ENCODE measurements at regions not wholly inside any gene's neighbourhood (a gene's known extent, or its start where the extent isn't known, plus 50 kb on each side); places are given as distances from the start of the nearest gene placed in this dataset.

DNA sequence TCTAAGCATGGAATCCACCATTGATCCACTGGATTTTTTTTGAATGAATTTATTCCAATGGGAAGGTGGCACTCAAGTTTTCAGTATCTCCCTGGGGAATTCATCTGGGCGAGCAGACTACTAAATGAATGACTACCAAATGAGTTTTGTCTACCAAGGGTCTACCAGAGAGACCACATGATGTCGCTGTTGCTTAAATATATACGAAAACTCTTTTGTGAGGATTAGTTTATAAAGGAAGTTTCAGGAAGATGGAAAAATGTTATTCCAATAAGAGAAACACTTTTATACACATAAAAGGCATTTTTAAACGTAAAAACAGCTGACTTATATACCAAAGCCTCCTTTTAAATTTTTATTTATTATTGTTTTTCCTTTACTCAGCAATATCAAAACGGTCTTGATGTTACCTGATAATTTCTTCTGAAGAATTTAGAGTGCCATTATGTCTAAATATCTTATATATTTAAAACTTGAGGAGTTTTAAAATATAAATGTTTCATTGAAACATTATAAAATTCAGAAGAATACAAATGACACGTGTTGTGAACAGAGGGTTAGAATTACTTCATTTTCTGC lies 139.7 kb downstream of the HRH4 start:
- Histone ChIP-seq H3K4me1 (ENCODE audit: insufficient read depth, low read length, poor library complexity, severe bottlenecking) (no peaks in the 10 kb centered on the region), H3F3A (ENCODE audit: low read depth) (no peaks in the 10 kb centered on the region), H3K79me2 (ENCODE audit: insufficient read depth, low read length) (no peaks in the 10 kb centered on the region), H4K20me1 (ENCODE audit: insufficient read depth, low read length, poor library complexity, severe bottlenecking) (no peaks in the 10 kb centered on the region), H3K9ac (ENCODE audit: low read depth, low read length, poor library complexity, severe bottlenecking) (no peak overlapping the region), H3K4me3 (ENCODE audit: low read length, poor library complexity, severe bottlenecking) (no peak overlapping the region), H3K4me2 (ENCODE audit: low read depth, low read length, poor library complexity, severe bottlenecking) (no peak overlapping the region), H2AFZ (ENCODE audit: low read length) (no peak overlapping the region), H3K9me2 (replicated peaks; ENCODE audit: low read depth, low read length) (no peaks in the 10 kb centered on the region), H3K27me3 (ENCODE audit: insufficient read depth, low read length, poor library complexity, severe bottlenecking) (no peaks in the 10 kb centered on the region), H3K36me3 (ENCODE audit: insufficient read depth, low read length) (no peaks in the 10 kb centered on the region), H3K9me3 (ENCODE audit: insufficient read depth, low read depth, low read length) (no peaks in the 10 kb centered on the region)
- TF ChIP-seq, protein P1, sequence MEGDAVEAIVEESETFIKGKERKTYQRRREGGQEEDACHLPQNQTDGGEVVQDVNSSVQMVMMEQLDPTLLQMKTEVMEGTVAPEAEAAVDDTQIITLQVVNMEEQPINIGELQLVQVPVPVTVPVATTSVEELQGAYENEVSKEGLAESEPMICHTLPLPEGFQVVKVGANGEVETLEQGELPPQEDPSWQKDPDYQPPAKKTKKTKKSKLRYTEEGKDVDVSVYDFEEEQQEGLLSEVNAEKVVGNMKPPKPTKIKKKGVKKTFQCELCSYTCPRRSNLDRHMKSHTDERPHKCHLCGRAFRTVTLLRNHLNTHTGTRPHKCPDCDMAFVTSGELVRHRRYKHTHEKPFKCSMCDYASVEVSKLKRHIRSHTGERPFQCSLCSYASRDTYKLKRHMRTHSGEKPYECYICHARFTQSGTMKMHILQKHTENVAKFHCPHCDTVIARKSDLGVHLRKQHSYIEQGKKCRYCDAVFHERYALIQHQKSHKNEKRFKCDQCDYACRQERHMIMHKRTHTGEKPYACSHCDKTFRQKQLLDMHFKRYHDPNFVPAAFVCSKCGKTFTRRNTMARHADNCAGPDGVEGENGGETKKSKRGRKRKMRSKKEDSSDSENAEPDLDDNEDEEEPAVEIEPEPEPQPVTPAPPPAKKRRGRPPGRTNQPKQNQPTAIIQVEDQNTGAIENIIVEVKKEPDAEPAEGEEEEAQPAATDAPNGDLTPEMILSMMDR (conservative IDR thresholded peaks at IDR 0.05; ENCODE audit: low read length), result peak; percentile 88
- no peak for TF ChIP-seq EZH2phosphoT487 (IDR thresholded peaks at IDR 0.05; ENCODE audit: borderline replicate concordance)

DNA sequence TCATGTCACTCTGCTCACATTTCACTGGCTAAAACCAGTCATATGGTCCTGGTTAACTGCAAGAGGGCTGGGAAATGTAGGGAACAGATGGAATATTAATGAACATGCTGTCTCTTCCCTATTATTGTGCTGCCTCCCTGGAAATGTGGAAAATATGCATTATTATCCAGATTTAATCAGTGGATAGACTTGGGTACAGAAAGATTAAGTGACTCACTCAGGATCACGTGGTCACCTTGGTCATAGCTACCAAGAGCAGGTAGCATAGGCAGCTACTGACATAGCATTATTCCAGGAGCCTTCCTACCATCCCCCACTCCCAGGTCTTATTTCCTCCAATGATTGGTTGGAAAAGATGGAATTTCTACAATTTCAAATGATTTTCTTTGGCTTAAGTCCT lies 141.1 kb downstream of the HRH4 start:
- Histone ChIP-seq H3K9me3 (ENCODE audit: insufficient read depth, low read depth, low read length) (no peaks in the 10 kb centered on the region), H3K9me2 (replicated peaks; ENCODE audit: low read depth, low read length) (no peaks in the 10 kb centered on the region), H3K79me2 (ENCODE audit: insufficient read depth, low read length) (no peaks in the 10 kb centered on the region), H3K4me3 (ENCODE audit: low read length, poor library complexity, severe bottlenecking) (no peak overlapping the region), H3K9ac (ENCODE audit: low read depth, low read length, poor library complexity, severe bottlenecking) (no peak overlapping the region), H3K4me1 (ENCODE audit: insufficient read depth, low read length, poor library complexity, severe bottlenecking) (no peaks in the 10 kb centered on the region), H3K36me3 (ENCODE audit: insufficient read depth, low read length) (no peaks in the 10 kb centered on the region), H4K20me1 (ENCODE audit: insufficient read depth, low read length, poor library complexity, severe bottlenecking) (no peaks in the 10 kb centered on the region), H3K27me3 (ENCODE audit: insufficient read depth, low read length, poor library complexity, severe bottlenecking) (no peaks in the 10 kb centered on the region), H2AFZ (ENCODE audit: low read length) (no peak overlapping the region), H3K4me2 (ENCODE audit: low read depth, low read length, poor library complexity, severe bottlenecking) (no peak overlapping the region), H3F3A (ENCODE audit: low read depth) (no peaks in the 10 kb centered on the region)
- TF ChIP-seq EZH2phosphoT487 (IDR thresholded peaks at IDR 0.05; ENCODE audit: borderline replicate concordance), result no peak
- TF ChIP-seq, protein P1 (conservative IDR thresholded peaks at IDR 0.05; ENCODE audit: low read length), result no peak

DNA sequence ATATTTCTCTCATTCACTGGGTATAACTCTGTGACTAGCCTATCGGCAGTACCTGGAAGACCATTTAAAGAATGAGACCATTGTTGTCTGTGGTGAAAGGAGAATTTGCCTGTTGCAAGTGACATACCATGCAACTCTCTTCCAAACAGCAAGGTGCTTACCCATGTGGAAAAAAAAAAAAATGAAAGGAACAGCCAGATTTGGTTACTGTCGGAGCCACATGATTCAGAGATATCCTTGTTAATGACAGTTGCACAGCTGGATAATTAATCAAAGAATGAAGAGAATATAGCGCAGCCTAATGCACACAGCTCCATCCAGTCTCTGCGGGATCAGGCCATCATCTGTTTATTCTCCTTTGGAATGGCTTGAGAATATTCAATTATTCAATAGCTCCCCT lies 141.8 kb downstream of the HRH4 start:
- H3K9ac ChIP-seq (ENCODE audit: low read depth, low read length, poor library complexity, severe bottlenecking), result no peak overlapping the region
- TF ChIP-seq, protein P1 (conservative IDR thresholded peaks at IDR 0.05; ENCODE audit: low read length), result no peak
- TF ChIP-seq EZH2phosphoT487 (IDR thresholded peaks at IDR 0.05; ENCODE audit: borderline replicate concordance), result no peak
- H3K4me2 ChIP-seq (ENCODE audit: low read depth, low read length, poor library complexity, severe bottlenecking), result no peak overlapping the region
- no peak overlapping the region for H2AFZ ChIP-seq (ENCODE audit: low read length)
- H3F3A ChIP-seq (ENCODE audit: low read depth), result no peaks in the 10 kb centered on the region
- H3K4me1 ChIP-seq (ENCODE audit: insufficient read depth, low read length, poor library complexity, severe bottlenecking), result no peaks in the 10 kb centered on the region
- no peaks in the 10 kb centered on the region for H3K36me3 ChIP-seq (ENCODE audit: insufficient read depth, low read length)
- no peaks in the 10 kb centered on the region for H3K9me2 ChIP-seq (replicated peaks; ENCODE audit: low read depth, low read length)
- H3K4me3 ChIP-seq (ENCODE audit: low read length, poor library complexity, severe bottlenecking), result no peak overlapping the region
- H4K20me1 ChIP-seq (ENCODE audit: insufficient read depth, low read length, poor library complexity, severe bottlenecking), result no peaks in the 10 kb centered on the region
- H3K27me3 ChIP-seq (ENCODE audit: insufficient read depth, low read length, poor library complexity, severe bottlenecking), result no peaks in the 10 kb centered on the region
- H3K9me3 ChIP-seq (ENCODE audit: insufficient read depth, low read depth, low read length), result no peaks in the 10 kb centered on the region
- no peaks in the 10 kb centered on the region for H3K79me2 ChIP-seq (ENCODE audit: insufficient read depth, low read length)

All from Loucy (cell line).